ENCODE measurements at regions not wholly inside any gene's neighbourhood (a gene's known extent, or its start where the extent isn't known, plus 50 kb on each side); places are given as distances from the start of the nearest gene placed in this dataset.

GRCh38 chr6:141618180-141618581 is 514.5 kb upstream of the GJE1 start:
- ATAC-seq (ENCODE audit: low read depth) (no peak), DNase-seq (no peak)
- no peak for TF ChIP-seq CTCF (IDR thresholded peaks at IDR 0.05)
- H3K27me3 Mint-ChIP-seq, result no peaks in the 10 kb centered on the region
- H3K4me1 Mint-ChIP-seq, result no peaks in the 10 kb centered on the region
- CTCF ChIA-PET, result no interaction called here
- no peak overlapping the region for H3K27ac Mint-ChIP-seq
- H3K36me3 Mint-ChIP-seq (ENCODE audit: low read depth), result no peaks in the 10 kb centered on the region
- POLR2A ChIA-PET, result no interaction called here
- no peaks in the 10 kb centered on the region for H3K9me3 Mint-ChIP-seq
- intact Hi-C loops (cut with micrococcal nuclease), result no loop called here
- H3K4me3 Mint-ChIP-seq, result no peak overlapping the region

DNA sequence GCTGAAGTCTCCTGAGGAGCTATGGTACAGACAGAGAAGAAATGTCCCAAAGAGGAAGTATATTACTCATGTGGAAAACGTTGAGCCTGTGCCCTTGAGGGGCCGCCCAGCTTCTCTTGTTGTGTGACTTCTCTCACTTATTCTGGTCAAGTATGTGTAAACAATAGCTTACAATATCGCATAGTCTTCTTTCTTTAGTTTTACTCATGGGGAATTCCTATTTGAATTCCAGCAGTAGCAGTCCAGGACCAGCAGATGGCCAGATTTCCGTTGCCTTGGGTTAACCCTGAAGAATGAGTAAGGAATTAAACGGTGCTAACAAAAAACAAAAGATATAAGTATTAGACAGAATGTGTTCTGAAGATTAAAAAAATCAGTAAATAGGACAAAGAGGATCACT is 522.0 kb upstream of the GJE1 start:
- Mint-ChIP-seq H3K27me3 (no peaks in the 10 kb centered on the region), H3K9me3 (peaks cover 7% of the 10 kb centered on the region), H3K4me1 (no peaks in the 10 kb centered on the region), H3K36me3 (ENCODE audit: low read depth) (no peaks in the 10 kb centered on the region), H3K4me3 (no peak overlapping the region), H3K27ac (no peak overlapping the region)
- intact Hi-C loops (cut with micrococcal nuclease), result no loop called here
- no peak for DNase-seq
- ATAC-seq (ENCODE audit: low read depth), result no peak
- CTCF ChIA-PET, result interaction anchor here (0.9 kb wide), 1 partner anchor 26 kb away, joined by 3 read pairs; no protein-coding TSS in a partner anchor
- POLR2A ChIA-PET, result no interaction called here
- no peak for TF ChIP-seq CTCF (IDR thresholded peaks at IDR 0.05)

- ChIA-PET POLR2A (no interaction called here), CTCF (no interaction called here)
- H3K4me1 Mint-ChIP-seq, result no peaks in the 10 kb centered on the region
- no peak overlapping the region for H3K4me3 Mint-ChIP-seq
- intact Hi-C loops (cut with micrococcal nuclease), result no loop called here
- H3K36me3 Mint-ChIP-seq (ENCODE audit: low read depth), result no peaks in the 10 kb centered on the region
- DNase-seq (no peak), ATAC-seq (ENCODE audit: low read depth) (no peak)
- peaks cover 7% of the 10 kb centered on the region for H3K9me3 Mint-ChIP-seq
- no peak for TF ChIP-seq CTCF (IDR thresholded peaks at IDR 0.05)
- no peaks in the 10 kb centered on the region for H3K27me3 Mint-ChIP-seq
- H3K27ac Mint-ChIP-seq, result no peak overlapping the region
Measured at GRCh38 chr6:141607956-141608355, 524.8 kb upstream of the GJE1 start.

DNA sequence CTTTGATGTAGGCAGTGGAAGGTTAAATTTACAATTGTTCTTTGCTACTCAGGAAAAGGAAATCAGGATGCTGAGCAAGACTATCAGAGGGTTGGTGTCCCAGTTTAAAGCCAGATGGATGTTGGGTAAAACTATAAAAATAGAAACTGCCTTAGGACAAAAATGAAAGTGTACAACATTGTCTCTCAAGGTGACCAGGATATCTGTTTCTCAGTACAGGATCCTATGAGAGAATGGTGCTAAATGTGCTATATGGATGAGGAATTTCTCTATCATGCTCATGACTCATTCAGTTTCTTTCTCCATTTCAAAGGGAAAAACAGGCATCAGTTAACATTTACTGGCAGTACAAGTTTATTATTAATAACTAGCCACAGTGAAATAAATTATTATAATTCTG is 534.2 kb upstream of the GJE1 start:
- CTCF ChIA-PET, result no interaction called here
- ATAC-seq (ENCODE audit: low read depth) (no peak), DNase-seq (no peak)
- no peaks in the 10 kb centered on the region for H3K9me3 Mint-ChIP-seq
- H3K36me3 Mint-ChIP-seq (ENCODE audit: low read depth), result no peaks in the 10 kb centered on the region
- no peaks in the 10 kb centered on the region for H3K4me1 Mint-ChIP-seq
- H3K27me3 Mint-ChIP-seq, result no peaks in the 10 kb centered on the region
- no peak overlapping the region for H3K27ac Mint-ChIP-seq
- intact Hi-C loops (cut with micrococcal nuclease), result no loop called here
- POLR2A ChIA-PET, result no interaction called here
- no peak overlapping the region for H3K4me3 Mint-ChIP-seq
- TF ChIP-seq CTCF (IDR thresholded peaks at IDR 0.05), result no peak

- Mint-ChIP-seq H3K36me3 (ENCODE audit: low read depth) (no peaks in the 10 kb centered on the region), H3K9me3 (no peaks in the 10 kb centered on the region), H3K27me3 (no peaks in the 10 kb centered on the region), H3K4me1 (no peaks in the 10 kb centered on the region), H3K27ac (no peak overlapping the region), H3K4me3 (no peak overlapping the region)
- no peak for TF ChIP-seq CTCF (IDR thresholded peaks at IDR 0.05)
- POLR2A ChIA-PET, result no interaction called here
- ATAC-seq (ENCODE audit: low read depth), result no peak
- no peak for DNase-seq
- intact Hi-C loops (cut with micrococcal nuclease), result no loop called here
- CTCF ChIA-PET, result no interaction called here
Measured at GRCh38 chr6:141594874-141595273, 537.9 kb upstream of the GJE1 start.
